DOHH2 (cell line): ENCODE measurements at regions not wholly inside any gene's neighbourhood (a gene's known extent, or its start where the extent isn't known, plus 50 kb on each side); places are given as distances from the start of the nearest gene placed in this dataset.

Experiments used
- H3F3A ChIP-seq: fragments of 200-600 bp; sonication (generic), shearing (Covaris generic); 2 replicates; pipeline ENCODE4 v1.6.0; 2016; ENCODE audit warnings: antibody characterized with exemption, mild to moderate bottlenecking; ENCODE audit not compliant: control insufficient read depth, insufficient read depth
- H3K27ac ChIP-seq: fragments of 200-600 bp; sonication (generic); 2 replicates; pipeline ENCODE4 v1.5.1; 2014; ENCODE audit warnings: low read depth, mild to moderate bottlenecking, low read length, moderate library complexity
- H3K27me3 ChIP-seq: fragments of 200-600 bp; sonication (generic); 2 replicates; pipeline ENCODE4 v1.6.1; 2014; ENCODE audit warnings: mild to moderate bottlenecking, low read length, mixed read lengths; ENCODE audit not compliant: control insufficient read depth
- H3K36me3 ChIP-seq: fragments of 200-600 bp; sonication (generic); 2 replicates; pipeline ENCODE4 v1.6.1; 2014; ENCODE audit warnings: mild to moderate bottlenecking, low read length, moderate library complexity, mixed read lengths; ENCODE audit not compliant: control insufficient read depth
- H3K4me1 ChIP-seq: fragments of 200-600 bp; sonication (generic); 2 replicates; pipeline ENCODE4 v1.6.1; 2014; ENCODE audit warnings: mild to moderate bottlenecking, low read length, mixed read lengths; ENCODE audit not compliant: control insufficient read depth
- H3K4me2 ChIP-seq: fragments of 200-600 bp; sonication (generic); 2 replicates; pipeline ENCODE4 v1.6.0; 2014; ENCODE audit warnings: mild to moderate bottlenecking, low read length, moderate library complexity
- H3K4me3 ChIP-seq: fragments of 200-600 bp; sonication (generic); 2 replicates; pipeline ENCODE4 v1.5.1; 2014; ENCODE audit warnings: mild to moderate bottlenecking, low read length, mixed read lengths
- H3K79me2 ChIP-seq: fragments of 200-600 bp; sonication (generic); 2 replicates; pipeline ENCODE4 v1.6.1; 2014; ENCODE audit warnings: mild to moderate bottlenecking, low read length, mixed read lengths; ENCODE audit not compliant: control insufficient read depth
- H3K9me2 ChIP-seq: fragments of 200-600 bp; sonication (generic); replicated peaks from 2 replicates; pipeline ENCODE4 v1.6.1; 2014; ENCODE audit warnings: mild to moderate bottlenecking, low read length, mixed read lengths; ENCODE audit not compliant: control insufficient read depth
- H3K9me3 ChIP-seq: fragments of 200-600 bp; sonication (generic); 2 replicates; pipeline ENCODE4 v1.6.1; 2014; ENCODE audit warnings: antibody characterized with exemption, low read length, mixed read lengths; ENCODE audit not compliant: control insufficient read depth, insufficient read depth
- H4K20me1 ChIP-seq: fragments of 200-600 bp; sonication (generic); 2 replicates; pipeline ENCODE4 v1.6.0; 2014; ENCODE audit warnings: low read depth, mild to moderate bottlenecking, antibody characterized with exemption, low read length, moderate library complexity; ENCODE audit not compliant: control insufficient read depth, insufficient read depth
- EZH2phosphoT487 ChIP-seq: fragments of 200-600 bp; sonication (generic); IDR thresholded peaks from 2 replicates; pipeline ENCODE4 v1.6.1; 2017; ENCODE audit warnings: borderline replicate concordance, mild to moderate bottlenecking, antibody characterized with exemption, low read length, moderate library complexity, mixed read lengths
- TF ChIP-seq, protein P1 (sequence below): fragments of 200-600 bp; sonication (generic); IDR thresholded peaks from one replicate; pipeline ENCODE4 v1.5.1; 2014; ENCODE audit warnings: antibody characterized with exemption, mild to moderate bottlenecking, low read depth, low read length; ENCODE audit not compliant: poor library complexity, severe bottlenecking

DNA sequence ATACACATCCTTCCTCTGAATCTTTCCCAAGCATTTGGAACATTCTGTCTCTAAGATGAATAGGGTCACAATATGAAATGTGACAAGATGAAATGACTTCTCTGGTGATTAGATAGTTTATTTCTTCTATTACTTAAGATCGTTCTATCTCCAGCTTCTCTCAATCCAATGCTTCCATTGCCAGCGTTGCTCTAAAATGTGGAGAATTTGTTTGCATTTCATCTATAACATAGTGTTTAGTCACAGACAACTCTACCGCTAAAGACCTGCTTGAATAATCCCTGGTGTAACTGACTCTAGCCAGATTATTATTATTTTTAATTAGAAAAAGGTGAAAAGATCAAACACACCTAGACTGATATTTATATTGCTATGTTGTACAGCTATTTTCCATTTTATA, 184.7 kb upstream of the PRICKLE1 start:
- no peak overlapping the region for H3K4me2 ChIP-seq
- no peaks in the 10 kb centered on the region for H3K36me3 ChIP-seq
- H3F3A ChIP-seq: no peaks in the 10 kb centered on the region
- no peaks in the 10 kb centered on the region for H3K27me3 ChIP-seq
- no peaks in the 10 kb centered on the region for H3K9me3 ChIP-seq
- no peaks in the 10 kb centered on the region for H4K20me1 ChIP-seq
- H3K27ac ChIP-seq: no peak overlapping the region
- no peak overlapping the region for H3K4me3 ChIP-seq
- TF ChIP-seq, protein P1, sequence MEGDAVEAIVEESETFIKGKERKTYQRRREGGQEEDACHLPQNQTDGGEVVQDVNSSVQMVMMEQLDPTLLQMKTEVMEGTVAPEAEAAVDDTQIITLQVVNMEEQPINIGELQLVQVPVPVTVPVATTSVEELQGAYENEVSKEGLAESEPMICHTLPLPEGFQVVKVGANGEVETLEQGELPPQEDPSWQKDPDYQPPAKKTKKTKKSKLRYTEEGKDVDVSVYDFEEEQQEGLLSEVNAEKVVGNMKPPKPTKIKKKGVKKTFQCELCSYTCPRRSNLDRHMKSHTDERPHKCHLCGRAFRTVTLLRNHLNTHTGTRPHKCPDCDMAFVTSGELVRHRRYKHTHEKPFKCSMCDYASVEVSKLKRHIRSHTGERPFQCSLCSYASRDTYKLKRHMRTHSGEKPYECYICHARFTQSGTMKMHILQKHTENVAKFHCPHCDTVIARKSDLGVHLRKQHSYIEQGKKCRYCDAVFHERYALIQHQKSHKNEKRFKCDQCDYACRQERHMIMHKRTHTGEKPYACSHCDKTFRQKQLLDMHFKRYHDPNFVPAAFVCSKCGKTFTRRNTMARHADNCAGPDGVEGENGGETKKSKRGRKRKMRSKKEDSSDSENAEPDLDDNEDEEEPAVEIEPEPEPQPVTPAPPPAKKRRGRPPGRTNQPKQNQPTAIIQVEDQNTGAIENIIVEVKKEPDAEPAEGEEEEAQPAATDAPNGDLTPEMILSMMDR: no peak
- no peak for TF ChIP-seq EZH2phosphoT487
- no peaks in the 10 kb centered on the region for H3K79me2 ChIP-seq
- no peaks in the 10 kb centered on the region for H3K9me2 ChIP-seq
- no peaks in the 10 kb centered on the region for H3K4me1 ChIP-seq

DNA sequence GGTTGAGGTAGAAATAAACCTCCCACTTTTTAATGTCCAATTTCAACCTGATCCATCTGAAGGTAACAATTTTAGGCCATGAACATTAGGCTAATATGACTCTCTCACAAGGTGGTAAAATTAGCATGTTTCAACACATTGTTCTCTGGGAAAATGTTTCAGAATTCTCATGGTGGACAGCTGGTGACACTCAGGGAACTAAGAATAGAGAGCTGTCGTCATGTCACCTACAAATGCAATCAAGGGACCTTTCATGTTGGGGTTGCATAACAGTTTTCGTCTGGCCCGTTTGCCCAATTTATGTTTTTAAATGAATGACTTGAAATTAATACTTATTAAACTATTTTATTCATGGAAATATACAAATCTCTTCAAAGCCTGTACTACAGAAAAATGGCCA, 180.7 kb upstream of the PRICKLE1 start:
- no peaks in the 10 kb centered on the region for H3K36me3 ChIP-seq
- no peaks in the 10 kb centered on the region for H3K9me3 ChIP-seq
- no peaks in the 10 kb centered on the region for H4K20me1 ChIP-seq
- no peak overlapping the region for H3K27ac ChIP-seq
- H3K4me3 ChIP-seq: no peak overlapping the region
- no peaks in the 10 kb centered on the region for H3K27me3 ChIP-seq
- no peaks in the 10 kb centered on the region for H3K9me2 ChIP-seq
- no peaks in the 10 kb centered on the region for H3K4me1 ChIP-seq
- TF ChIP-seq EZH2phosphoT487: no peak
- TF ChIP-seq, protein P1: no peak
- no peaks in the 10 kb centered on the region for H3K79me2 ChIP-seq
- H3K4me2 ChIP-seq: no peak overlapping the region
- no peaks in the 10 kb centered on the region for H3F3A ChIP-seq

DNA sequence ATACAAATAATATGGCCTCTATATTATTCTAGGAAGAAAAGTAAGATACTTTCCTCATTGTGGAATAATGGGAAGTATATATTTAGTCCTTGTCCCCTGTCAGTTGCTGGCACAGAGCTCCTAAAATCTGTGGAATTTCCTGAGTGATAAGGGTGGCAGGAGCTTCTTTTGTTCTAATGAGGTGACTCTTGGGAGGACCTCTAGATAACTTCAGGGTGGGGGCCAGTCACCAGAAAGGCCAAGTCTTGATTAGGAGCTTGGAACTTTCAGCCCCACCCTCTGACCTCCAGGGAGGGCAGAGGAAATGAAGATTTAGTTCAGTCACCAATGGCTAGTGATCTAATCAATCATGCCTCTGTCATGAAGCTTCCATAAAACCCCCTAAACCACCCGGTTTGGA, 179.9 kb upstream of the PRICKLE1 start:
- H3K4me3 ChIP-seq: no peak overlapping the region
- no peaks in the 10 kb centered on the region for H3K36me3 ChIP-seq
- H3K27ac ChIP-seq: no peak overlapping the region
- no peaks in the 10 kb centered on the region for H3F3A ChIP-seq
- H3K9me3 ChIP-seq: no peaks in the 10 kb centered on the region
- no peaks in the 10 kb centered on the region for H3K79me2 ChIP-seq
- no peaks in the 10 kb centered on the region for H4K20me1 ChIP-seq
- H3K27me3 ChIP-seq: no peaks in the 10 kb centered on the region
- no peaks in the 10 kb centered on the region for H3K4me1 ChIP-seq
- H3K4me2 ChIP-seq: no peak overlapping the region
- TF ChIP-seq, protein P1: no peak
- no peak for TF ChIP-seq EZH2phosphoT487
- H3K9me2 ChIP-seq: no peaks in the 10 kb centered on the region

DNA sequence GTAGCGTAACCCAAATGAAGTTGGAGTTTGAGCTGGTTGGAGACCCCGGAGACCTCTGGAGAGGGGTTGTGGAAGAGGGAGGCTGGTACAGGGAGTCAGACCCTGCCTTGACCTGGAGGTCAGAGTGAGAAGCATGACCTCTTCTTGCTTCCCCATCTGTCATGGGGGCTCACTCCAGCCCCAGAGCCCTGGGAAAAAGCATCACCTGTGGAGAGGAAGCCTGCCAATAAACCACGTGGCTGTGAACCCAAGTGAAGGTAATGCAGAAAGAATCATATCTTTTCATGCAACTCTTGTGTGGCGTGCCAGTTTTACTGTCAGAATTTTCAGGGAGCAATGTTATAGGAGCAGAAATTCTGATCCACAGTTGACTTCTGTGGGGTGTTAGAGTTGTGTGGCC, 178.5 kb upstream of the PRICKLE1 start:
- Histone ChIP-seq H3K4me2 (no peak overlapping the region), H3K4me3 (no peak overlapping the region), H3K27me3 (no peaks in the 10 kb centered on the region), H3K9me3 (no peaks in the 10 kb centered on the region), H3K79me2 (no peaks in the 10 kb centered on the region), H3F3A (no peaks in the 10 kb centered on the region), H3K36me3 (no peaks in the 10 kb centered on the region), H3K27ac (no peak overlapping the region), H3K4me1 (no peaks in the 10 kb centered on the region), H4K20me1 (no peaks in the 10 kb centered on the region), H3K9me2 (no peaks in the 10 kb centered on the region)
- TF ChIP-seq, protein P1: no peak
- TF ChIP-seq EZH2phosphoT487: no peak
